ENCODE measurements at regions not wholly inside any gene's neighbourhood (a gene's known extent, or its start where the extent isn't known, plus 50 kb on each side); places are given as distances from the start of the nearest gene placed in this dataset.
A peak's percentile ranks its signal among the peaks of the same experiment; 100 is the strongest.

DNA sequence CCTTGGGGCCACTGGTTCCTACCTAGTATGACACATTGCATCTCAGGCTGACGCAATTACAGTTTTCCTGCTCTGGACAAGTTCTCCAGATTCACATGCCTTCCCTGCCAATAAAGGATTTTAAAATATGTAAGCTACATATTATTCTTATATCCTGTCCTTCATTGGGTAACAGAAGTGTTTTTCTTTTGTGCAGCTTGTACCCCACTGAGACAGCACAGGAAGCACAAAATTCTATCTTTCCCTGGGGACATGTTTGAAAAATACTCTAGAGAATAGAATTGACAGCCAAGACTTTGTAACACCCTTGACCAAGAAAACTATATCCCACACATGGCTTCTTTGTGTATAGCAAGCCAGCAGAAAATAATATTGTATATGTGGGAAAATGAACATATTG lies 456.8 kb downstream of the MAFB start:
- DNase-seq (ENCODE audit: low read depth), result no peak

GRCh38 chr20:40230486-40230885 lies 458.6 kb downstream of the MAFB start:
- no peak for DNase-seq (ENCODE audit: low read depth)

DNA sequence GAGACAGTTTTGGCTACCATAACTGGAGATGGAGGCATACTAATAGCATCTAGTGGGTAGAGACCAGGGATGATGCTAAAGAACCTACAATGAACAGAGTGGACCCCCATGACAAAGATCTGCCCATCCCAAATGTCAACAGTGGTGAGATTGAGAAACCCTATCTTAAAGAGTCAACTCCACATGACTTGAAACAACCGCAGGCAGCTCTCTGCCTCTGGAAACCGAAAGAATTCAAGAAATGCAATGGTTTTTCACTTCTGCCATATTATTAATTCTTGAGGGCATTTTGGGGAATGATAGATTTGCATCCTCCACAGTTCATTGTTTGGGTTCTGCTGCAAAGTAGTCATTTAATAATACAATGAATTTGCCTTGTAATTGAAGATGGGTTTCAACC lies 463.4 kb downstream of the MAFB start:
- DNase-seq (ENCODE audit: low read depth), result no peak

DNA sequence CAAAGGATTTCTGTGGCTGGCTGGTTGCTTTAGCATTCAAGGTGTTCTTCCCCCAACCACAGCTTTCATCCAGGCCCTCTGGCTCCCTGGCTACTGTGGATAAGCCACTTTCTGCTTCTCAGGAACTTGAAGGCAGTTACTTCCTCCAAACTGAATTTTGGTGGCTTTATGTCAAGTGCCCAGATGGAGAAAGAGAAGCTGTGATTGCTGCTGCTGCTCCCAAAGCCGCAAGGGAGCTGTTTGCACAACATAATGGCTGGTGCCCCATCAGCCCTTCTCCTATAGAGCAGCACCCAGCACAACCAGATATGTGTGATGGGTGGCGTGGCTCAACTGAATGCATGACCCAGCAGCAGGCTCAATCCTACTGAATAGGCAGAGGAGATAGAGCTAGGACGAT lies 465.2 kb downstream of the MAFB start:
- DNase-seq (ENCODE audit: low read depth), result no peak

DNA sequence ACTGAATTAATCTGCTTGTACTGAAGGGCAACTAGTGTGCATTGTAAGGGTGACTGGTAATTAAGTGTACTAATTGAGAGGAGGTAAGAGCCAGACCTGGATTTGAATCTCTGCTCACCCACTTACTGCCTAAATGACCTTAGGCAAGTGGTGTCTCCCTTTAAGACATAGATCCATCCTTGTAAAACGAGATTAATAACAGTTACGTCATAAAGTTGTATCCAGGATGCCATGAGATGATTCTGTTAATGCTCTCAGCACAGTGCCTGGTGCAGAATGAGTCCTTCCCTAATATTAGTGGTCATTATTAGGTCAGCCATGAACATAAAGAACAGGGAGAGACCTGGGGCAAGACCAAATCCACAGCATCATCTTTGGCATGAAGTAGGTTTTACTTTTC lies 470.1 kb downstream of the MAFB start:
- no peak for DNase-seq (ENCODE audit: low read depth)

DNA sequence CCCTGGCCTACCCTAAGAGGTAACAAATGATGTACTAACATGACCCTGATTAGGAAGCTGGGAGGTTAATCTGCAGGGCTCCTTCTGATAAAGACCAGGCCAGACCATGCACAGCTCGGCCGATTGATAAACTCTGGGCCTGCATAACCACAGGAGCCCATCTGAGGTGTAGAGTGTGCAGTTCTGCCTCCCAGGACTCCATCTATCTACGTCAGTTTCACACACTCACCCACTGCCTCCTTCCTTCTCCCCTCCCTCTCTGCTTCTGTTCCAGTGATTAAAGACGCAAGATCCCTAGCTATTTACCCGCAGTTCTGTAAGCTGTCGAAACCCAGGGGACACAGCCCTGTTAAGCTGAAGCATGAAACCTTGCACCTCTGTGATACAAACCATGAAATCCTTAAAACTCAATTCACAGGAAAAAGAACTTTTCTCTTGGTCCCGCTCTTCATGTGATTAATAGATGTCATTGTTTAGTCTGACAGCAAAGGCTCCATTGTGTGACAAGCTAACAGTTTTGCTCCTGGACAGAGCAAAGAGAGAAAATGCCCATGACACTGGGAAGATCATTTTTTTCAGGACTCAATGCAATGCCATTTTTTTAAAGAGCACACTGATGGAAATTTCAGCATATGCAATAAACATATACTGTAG lies 470.6 kb downstream of the MAFB start:
- DNase-seq (ENCODE audit: low read depth), result no peak

- DNase-seq (ENCODE audit: low read depth), result no peak
Measured at GRCh38 chr20:40207655-40208054, 481.4 kb downstream of the MAFB start.

GRCh38 chr20:40205971-40206370 lies 483.1 kb downstream of the MAFB start:
- no peak for DNase-seq (ENCODE audit: low read depth)

DNA sequence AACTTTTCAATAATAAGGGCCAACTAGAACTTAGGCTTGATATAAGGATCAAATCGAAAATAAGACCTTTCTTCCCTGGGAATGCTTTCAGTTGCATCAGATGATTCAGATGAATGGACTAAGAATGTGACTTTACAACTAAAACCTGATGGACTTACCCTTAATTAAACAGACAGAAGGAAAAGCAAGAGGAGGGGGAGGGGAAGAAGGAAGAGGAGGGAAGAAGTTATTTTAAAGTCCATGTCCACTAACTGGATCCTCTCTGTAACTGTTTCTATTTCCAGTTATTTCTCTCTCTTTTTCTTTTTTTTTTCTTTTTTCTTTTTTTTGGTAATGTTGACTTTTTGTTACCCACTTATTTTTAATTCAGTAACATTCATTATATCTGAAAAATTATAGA lies 486.0 kb downstream of the MAFB start:
- DNase-seq (ENCODE audit: low read depth), result no peak

- peak; percentile 10 for DNase-seq (ENCODE audit: low read depth)
Measured at GRCh38 chr20:40197691-40198090, 491.3 kb downstream of the MAFB start.

DNA sequence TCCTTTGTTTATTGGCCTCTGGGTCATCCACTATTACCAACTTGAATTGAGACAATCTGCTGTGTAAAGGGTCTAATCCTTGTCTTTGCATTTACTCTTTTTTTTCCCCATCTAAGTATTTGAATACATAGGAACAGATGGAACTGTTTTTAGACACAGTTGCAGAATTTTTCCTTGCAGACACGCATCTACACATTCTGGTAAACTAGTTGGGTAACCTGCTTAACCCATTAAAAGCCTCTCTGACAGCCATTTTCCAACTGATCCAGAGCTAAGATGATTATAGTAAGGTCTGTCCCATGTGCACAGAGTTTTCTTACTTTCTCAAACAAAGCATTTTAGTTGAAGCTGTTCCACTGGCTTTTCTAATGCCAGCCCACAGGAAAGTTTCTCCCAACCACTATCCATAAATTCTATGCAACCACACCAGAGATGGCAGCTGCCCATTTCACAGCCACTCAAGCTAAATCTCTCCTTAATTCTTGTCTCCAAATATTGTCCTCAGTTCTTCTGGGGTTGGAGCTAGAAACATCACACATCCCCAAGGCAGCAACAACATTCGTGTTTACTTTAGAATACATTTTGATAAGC lies 492.1 kb downstream of the MAFB start:
- no peak for DNase-seq (ENCODE audit: low read depth)

DNA sequence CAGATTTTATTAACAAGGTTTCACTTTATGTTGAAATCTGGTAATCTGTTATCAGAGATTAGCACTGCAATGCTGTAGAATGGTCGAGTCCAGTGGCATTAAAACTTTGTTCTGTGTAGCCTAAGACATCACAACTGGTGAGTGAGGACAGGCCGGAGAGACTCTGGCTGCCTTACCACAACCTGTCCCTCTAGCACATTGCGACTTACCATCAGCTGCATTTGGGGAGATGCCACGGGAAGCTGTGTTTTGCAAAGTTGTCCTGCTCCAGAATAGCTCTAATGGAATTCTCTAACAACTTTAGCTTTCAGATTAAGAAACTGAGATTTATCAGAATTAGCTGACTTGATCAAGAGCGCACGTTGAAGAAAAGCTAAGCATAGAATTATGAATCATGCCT lies 493.3 kb downstream of the MAFB start:
- DNase-seq (ENCODE audit: low read depth), result no peak

- DNase-seq (ENCODE audit: low read depth), result no peak
Measured at GRCh38 chr20:40192529-40192928, 496.5 kb downstream of the MAFB start.

- DNase-seq (ENCODE audit: low read depth), result peak; percentile 14
Measured at GRCh38 chr20:40192081-40192480, 497.0 kb downstream of the MAFB start.

- no peak for DNase-seq (ENCODE audit: low read depth)
Measured at GRCh38 chr20:40191573-40191972, 497.5 kb downstream of the MAFB start.

DNA sequence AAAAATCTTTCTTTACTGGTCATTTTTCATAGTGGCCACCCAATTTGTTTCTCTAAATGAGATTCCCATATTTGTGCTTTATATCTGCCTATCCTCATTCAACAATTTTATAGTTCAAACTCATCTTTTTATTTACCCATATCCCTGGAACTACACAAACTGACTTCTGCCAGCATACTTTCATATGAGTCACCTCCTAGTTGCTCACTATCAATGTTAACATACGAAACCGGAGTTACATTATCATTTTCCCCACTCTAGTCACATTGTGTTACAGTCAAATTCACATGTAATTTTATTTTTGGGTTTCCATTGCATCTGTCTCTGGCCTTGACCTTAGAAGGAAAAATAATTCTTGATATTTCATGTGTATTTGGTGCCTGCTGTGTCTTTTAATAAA lies 499.4 kb downstream of the MAFB start:
- DNase-seq (ENCODE audit: low read depth), result no peak

- DNase-seq (ENCODE audit: low read depth), result no peak
Measured at GRCh38 chr20:40188319-40188718, 500.7 kb downstream of the MAFB start.

GRCh38 chr20:40186826-40187225 lies 502.2 kb downstream of the MAFB start:
- DNase-seq (ENCODE audit: low read depth), result no peak

GRCh38 chr20:40181676-40182075 lies 507.4 kb downstream of the MAFB start:
- no peak for DNase-seq (ENCODE audit: low read depth)

- no peak for DNase-seq (ENCODE audit: low read depth)
Measured at GRCh38 chr20:40176098-40176841, 512.8 kb downstream of the MAFB start.

- no peak for DNase-seq (ENCODE audit: low read depth)
Measured at GRCh38 chr20:40175296-40175695, 513.7 kb downstream of the MAFB start.

DNA sequence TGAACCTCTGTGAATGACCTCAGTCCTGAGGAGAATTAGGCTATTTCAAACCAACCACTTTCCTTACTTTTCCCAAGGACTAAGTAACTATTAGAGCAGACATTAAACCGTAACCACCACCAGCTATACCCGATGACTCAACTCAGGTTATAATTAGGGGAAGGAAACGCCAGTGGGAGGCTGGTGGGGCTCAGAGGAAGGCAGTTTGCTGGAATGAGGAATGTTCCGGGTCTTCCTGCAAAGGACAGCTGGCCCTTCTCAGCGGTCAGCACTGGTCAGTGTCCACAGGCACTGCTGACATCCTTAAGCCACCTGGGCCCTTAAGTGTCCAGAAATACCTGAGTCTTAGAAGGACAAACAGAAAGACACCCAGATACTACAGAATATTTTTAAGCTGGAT lies 515.2 kb downstream of the MAFB start:
- DNase-seq (ENCODE audit: low read depth), result peak; percentile 2

GRCh38 chr20:40168981-40169620 lies 519.9 kb downstream of the MAFB start:
- DNase-seq (ENCODE audit: low read depth), result no peak

Data from Daoy (cell line).